K562 (cell line): ENCODE measurements at regions not wholly inside any gene's neighbourhood (a gene's known extent, or its start where the extent isn't known, plus 50 kb on each side); places are given as distances from the start of the nearest gene placed in this dataset.

ENCODE experiments used
- ATAC-seq: fragments of 200-7000 bp; cut with Tn5 transposase; 3 replicates; pipeline ENCODE4 v1.9.1; 2020; ENCODE audit warnings: moderate library complexity
- BruUV-seq: library from RNA; stranded (reverse); fragments of 400-500 nt; replicated peaks from 2 replicates; lab custom pipeline; 2021; lab: Mats Ljungman, UMichigan
- CTCF ChIA-PET: fragments of 300-600 bp; formaldehyde crosslinking; extraction: SDS; loops from one replicate; lab custom pipeline; 2021; ENCODE audit warnings: low intra/inter-chr PET ratio; lab: Yijun Ruan, JAX
- POLR2A ChIA-PET: fragments of 300-600, 350-650 bp; sonication (Branson Sonifier 250); formaldehyde crosslinking; extraction: SDS; loops from one replicate; lab custom pipeline; 2021; ENCODE audit warnings: antibody characterized with exemption, inconsistent platforms; lab: Yijun Ruan, JAX
- DNase-seq, 4 experiments: peaks; one replicate each; pipeline versions ENCODE4 v3.0.0 to v3.0.0-alpha.2; 2011 to 2018; ENCODE audit warnings: low spot score in 3 of 4, mixed read lengths in 3 of 4; ENCODE audit errors: extremely low read depth in 1 of 4
- FAIRE-seq: peaks from 2 replicates; lab custom pipeline; 2011; peaks lifted over from hg19 to GRCh38; lab: Jason Lieb, UNC
- H2AFZ ChIP-seq: 2 replicates; pipeline ENCODE4 v1.6.0; 2011; ENCODE audit warnings: low read depth, low read length, control low read depth, inconsistent platforms
- H3K27ac ChIP-seq: fragments of 200-600 bp; 3 replicates; pipeline ENCODE4 v1.8.0; 2011; ENCODE audit warnings: low read depth, mild to moderate bottlenecking, control low read depth, inconsistent platforms, low read length, moderate library complexity, mixed read lengths; ENCODE audit errors: extremely low read depth
- H3K27me3 ChIP-seq, 2 experiments: fragments of 300-600 bp in 1 of 2; 2 replicates in 1 of 2; 3 replicates in 1 of 2; pipeline versions ENCODE4 v1.6.0 to v1.8.0; 2011; ENCODE audit warnings: inconsistent platforms in 2 of 2, low read length in 2 of 2, mild to moderate bottlenecking in 1 of 2, mixed read lengths in 1 of 2, moderate library complexity in 1 of 2; ENCODE audit not compliant: control insufficient read depth in 2 of 2, insufficient read depth in 2 of 2
- H3K36me3 ChIP-seq: fragments of 300-600 bp; 3 replicates; pipeline ENCODE4 v1.8.0; 2011; ENCODE audit warnings: mild to moderate bottlenecking, low read length, inconsistent platforms; ENCODE audit not compliant: control insufficient read depth, insufficient read depth
- H3K4me1 ChIP-seq, 2 experiments: fragments of 200-600 bp in 1 of 2; replicated peaks in 1 of 2; 2 replicates in 1 of 2; 3 replicates in 1 of 2; pipeline versions ENCODE4 v1.5.1 to v1.8.0; 2011; ENCODE audit warnings: inconsistent platforms in 2 of 2, low read length in 2 of 2, mild to moderate bottlenecking in 1 of 2, mixed read lengths in 1 of 2, moderate library complexity in 1 of 2; ENCODE audit not compliant: control insufficient read depth in 2 of 2, insufficient read depth in 2 of 2
- H3K4me2 ChIP-seq: 2 replicates; pipeline ENCODE4 v1.6.1; 2011; ENCODE audit warnings: low read length, control low read depth, inconsistent platforms, mixed read lengths; ENCODE audit not compliant: insufficient read depth
- H3K4me3 ChIP-seq: fragments of 200-600 bp; sonication (generic), shearing (Covaris generic); 2 replicates; pipeline ENCODE4 v1.5.1; 2016; ENCODE audit warnings: control low read depth, inconsistent platforms
- H3K79me2 ChIP-seq: fragments of 200-600 bp; 3 replicates; pipeline ENCODE4 v1.8.0; 2011; ENCODE audit warnings: low read length, inconsistent platforms; ENCODE audit not compliant: control insufficient read depth, insufficient read depth
- H3K9ac ChIP-seq, 2 experiments: 2 replicates each; pipeline versions ENCODE4 v1.6.0 to v1.6.1; 2011; ENCODE audit warnings: low read depth in 2 of 2, low read length in 2 of 2, control low read depth in 1 of 2, inconsistent platforms in 1 of 2, mild to moderate bottlenecking in 1 of 2, mixed read lengths in 1 of 2; ENCODE audit not compliant: insufficient read depth in 1 of 2
- H3K9me1 ChIP-seq: one replicate; pipeline ENCODE4 v1.6.0; 2011; ENCODE audit warnings: inconsistent platforms, mild to moderate bottlenecking, low read length, moderate library complexity; ENCODE audit not compliant: control insufficient read depth, insufficient read depth
- H3K9me3 ChIP-seq: replicated peaks from 2 replicates; pipeline ENCODE4 v1.5.1; 2011; ENCODE audit warnings: low read depth, low read length, inconsistent platforms; ENCODE audit not compliant: control insufficient read depth, insufficient read depth
- H4K20me1 ChIP-seq: replicated peaks from 2 replicates; pipeline ENCODE4 v1.6.1; 2011; ENCODE audit warnings: low read length, inconsistent platforms, mixed read lengths; ENCODE audit not compliant: control insufficient read depth, insufficient read depth
- BRD4 ChIP-seq: fragments of 200-600 bp; sonication (generic); IDR thresholded peaks from 2 replicates; pipeline ENCODE4 v1.6.1; 2017; ENCODE audit warnings: inconsistent platforms
- DMBX1 ChIP-seq: fragments of 250-450 bp; sonication (Bioruptor Pico); IDR thresholded peaks from 2 replicates; pipeline ENCODE4 v1.8.0; 2022; ENCODE audit warnings: inconsistent platforms, mild to moderate bottlenecking, moderate library complexity, borderline replicate concordance
- EWSR1 ChIP-seq: fragments of 450-650 bp; IDR thresholded peaks from 2 replicates; pipeline ENCODE4 v1.6.1; 2018; ENCODE audit warnings: borderline replicate concordance, mild to moderate bottlenecking, low read depth, moderate library complexity; ENCODE audit not compliant: partially characterized antibody
- FOSL1 ChIP-seq: fragments of 200-800 bp; sonication (Bioruptor generic); conservative IDR thresholded peaks from 2 replicates; pipeline ENCODE4 v1.6.1; 2016; ENCODE audit warnings: missing genetic modification characterization, missing compliant biosample characterization
- GATA2 ChIP-seq: sonication (generic); formaldehyde crosslinking; IDR thresholded peaks from 2 replicates; pipeline ENCODE4 v1.4.0; 2020; ENCODE audit warnings: mild to moderate bottlenecking, missing genetic modification reagents
- HNRNPL ChIP-seq: fragments of 200-400 bp; formaldehyde crosslinking; IDR thresholded peaks from 2 replicates; pipeline ENCODE4 v1.6.1; 2017; ENCODE audit warnings: low read depth, mild to moderate bottlenecking, low read length
- MAFG ChIP-seq: fragments of 450-650 bp; conservative IDR thresholded peaks from 2 replicates; pipeline ENCODE4 v1.6.1; 2016; ENCODE audit warnings: missing genetic modification characterization, missing compliant biosample characterization
- NELFE ChIP-seq: IDR thresholded peaks from 2 replicates; pipeline ENCODE4 v1.6.1; 2011; ENCODE audit warnings: mild to moderate bottlenecking; ENCODE audit not compliant: insufficient read depth, insufficient read length
- NFE2 ChIP-seq: IDR thresholded peaks from 2 replicates; pipeline ENCODE4 v1.6.1; 2014; ENCODE audit warnings: antibody characterized with exemption, low read depth
- POU5F1 ChIP-seq: fragments of 150-350 bp; IDR thresholded peaks from 2 replicates; pipeline ENCODE4 v1.6.1; 2014; ENCODE audit warnings: borderline replicate concordance, low read length, low read depth, mild to moderate bottlenecking; ENCODE audit not compliant: partially characterized antibody
- WHSC1 ChIP-seq: IDR thresholded peaks from one replicate; pipeline ENCODE4 v1.6.1; 2012; ENCODE audit warnings: low read length, control low read depth, inconsistent platforms
- ZEB2 ChIP-seq: fragments of 450-650 bp; IDR thresholded peaks from 2 replicates; pipeline ENCODE4 v1.6.1; 2016
- ZNF408 ChIP-seq: fragments of 250-450 bp; sonication (Bioruptor Pico); IDR thresholded peaks from 2 replicates; pipeline ENCODE4 v1.4.0; 2020; ENCODE audit warnings: low read depth, mild to moderate bottlenecking, moderate library complexity
- WGBS: fragments of 100-300 bp; shearing (Covaris generic); methylation state at CpG from one replicate; pipeline ENCODE4 v1.1.6; 2016; ENCODE audit warnings: low coverage, mixed read lengths; ENCODE audit not compliant: insufficient coverage; ENCODE audit errors: missing lambda C conversion rate; 5-methylcytosine and 5-hydroxymethylcytosine counted together
- in situ Hi-C: fragments of 300-500 bp; cut with MboI; formaldehyde crosslinking; loops from 4 replicates; pipeline ENCODE4 v1.15.0; 2018; ENCODE audit warnings: inconsistent platforms, mixed read lengths
- intact Hi-C: fragments of 100-400 bp; cut with micrococcal nuclease; formaldehyde crosslinking; loops from 2 replicates; pipeline ENCODE4 v1.14.2; 2022
- TF ChIP-seq, protein P1 (sequence below), 3 experiments: IDR thresholded peaks in 2 of 3; conservative IDR thresholded peaks in 1 of 3; 2 replicates each; pipeline ENCODE4 v1.5.1; 2011 to 2012; ENCODE audit warnings: low read length in 3 of 3, mild to moderate bottlenecking in 3 of 3, control low read depth in 2 of 3, improper control_type of control experiment in 1 of 3, inconsistent platforms in 1 of 3, low read depth in 1 of 3, mixed read lengths in 1 of 3, moderate library complexity in 1 of 3; ENCODE audit not compliant: insufficient read depth in 2 of 3
- TF ChIP-seq, protein P2 (sequence below): fragments of 450-650 bp; conservative IDR thresholded peaks from 2 replicates; pipeline ENCODE4 v1.6.1; 2016; ENCODE audit warnings: missing genetic modification characterization, low read depth, mild to moderate bottlenecking, control low read depth, missing compliant biosample characterization
- TF ChIP-seq, protein P3 (sequence below): fragments of 450-650 bp; formaldehyde crosslinking; IDR thresholded peaks from 2 replicates; pipeline ENCODE4 v1.4.0; 2020; ENCODE audit warnings: mild to moderate bottlenecking, moderate library complexity

DNA sequence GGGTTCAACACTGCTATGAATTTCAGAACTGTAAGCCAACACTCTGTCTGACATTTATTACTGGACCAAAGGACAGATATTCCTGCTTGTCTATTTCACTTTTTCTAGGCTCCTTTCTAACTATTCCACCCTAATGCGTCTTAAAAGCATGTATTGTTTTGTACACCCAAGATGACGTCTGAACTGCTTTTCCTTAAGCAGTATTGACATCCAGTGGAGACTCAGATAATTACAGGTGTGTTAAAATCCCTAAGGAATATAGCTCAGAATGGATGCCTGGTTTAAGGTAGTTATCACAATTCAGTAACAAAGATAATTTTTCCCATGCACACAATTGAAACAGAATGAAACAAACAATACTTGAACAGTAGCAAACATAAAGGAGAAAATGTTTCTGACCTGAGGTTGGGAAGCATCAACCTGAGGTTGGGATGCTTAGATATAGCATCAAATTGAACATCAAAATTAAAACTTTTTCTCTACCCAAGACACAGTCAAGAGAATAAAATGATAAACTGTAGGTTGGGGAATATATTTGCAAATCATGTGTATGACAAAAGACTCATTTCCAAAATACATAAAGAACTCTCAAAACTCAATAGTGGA is 93.7 kb upstream of the PTPRR start (continued):
- TF ChIP-seq, protein P1, sequence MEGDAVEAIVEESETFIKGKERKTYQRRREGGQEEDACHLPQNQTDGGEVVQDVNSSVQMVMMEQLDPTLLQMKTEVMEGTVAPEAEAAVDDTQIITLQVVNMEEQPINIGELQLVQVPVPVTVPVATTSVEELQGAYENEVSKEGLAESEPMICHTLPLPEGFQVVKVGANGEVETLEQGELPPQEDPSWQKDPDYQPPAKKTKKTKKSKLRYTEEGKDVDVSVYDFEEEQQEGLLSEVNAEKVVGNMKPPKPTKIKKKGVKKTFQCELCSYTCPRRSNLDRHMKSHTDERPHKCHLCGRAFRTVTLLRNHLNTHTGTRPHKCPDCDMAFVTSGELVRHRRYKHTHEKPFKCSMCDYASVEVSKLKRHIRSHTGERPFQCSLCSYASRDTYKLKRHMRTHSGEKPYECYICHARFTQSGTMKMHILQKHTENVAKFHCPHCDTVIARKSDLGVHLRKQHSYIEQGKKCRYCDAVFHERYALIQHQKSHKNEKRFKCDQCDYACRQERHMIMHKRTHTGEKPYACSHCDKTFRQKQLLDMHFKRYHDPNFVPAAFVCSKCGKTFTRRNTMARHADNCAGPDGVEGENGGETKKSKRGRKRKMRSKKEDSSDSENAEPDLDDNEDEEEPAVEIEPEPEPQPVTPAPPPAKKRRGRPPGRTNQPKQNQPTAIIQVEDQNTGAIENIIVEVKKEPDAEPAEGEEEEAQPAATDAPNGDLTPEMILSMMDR (IDR thresholded peaks at IDR 0.05 in 2 of 3, conservative IDR thresholded peaks at IDR 0.05 in 1 of 3; ENCODE audit: insufficient read depth in 2 of 3, low read depth in 1 of 3, low read length in 3 of 3) = peak in 2 of 3 experiments; percentile 17 to 56; a peak in 4 of 6 replicates
- TF ChIP-seq DMBX1 = no peak

DNA sequence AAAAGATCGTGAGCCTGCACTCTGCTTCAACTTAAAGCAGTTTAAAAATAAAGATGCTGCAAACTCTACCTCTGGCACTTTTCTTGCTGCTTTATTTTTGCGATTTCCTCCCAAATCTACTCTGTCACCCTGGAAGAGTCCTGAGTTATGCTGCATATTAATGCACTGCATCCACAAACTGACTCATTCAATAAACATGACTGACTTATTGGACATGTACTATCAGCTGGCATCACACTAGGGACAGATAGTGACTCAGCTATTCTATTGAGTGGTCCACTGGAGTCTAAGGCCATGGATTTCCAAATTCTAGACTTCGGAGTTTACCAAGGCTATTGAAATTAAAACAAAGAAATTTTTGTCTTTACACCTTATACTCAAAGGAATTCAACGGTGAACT is 90.7 kb upstream of the PTPRR start:
- intact Hi-C loops (no loop called here), in situ Hi-C loops (loop anchor here (25.0 kb wide), 2 partner anchors 274 to 424 kb away; no protein-coding TSS in a partner anchor)
- no peaks in the 10 kb centered on the region for H3K27me3 ChIP-seq
- H3K9me3 ChIP-seq = no peaks in the 10 kb centered on the region
- H3K27ac ChIP-seq = no peak overlapping the region
- no peak for DNase-seq
- H2AFZ ChIP-seq = no peak overlapping the region
- ChIA-PET POLR2A (no interaction called here), CTCF (no interaction called here)
- whole genome bisulfite sequencing = under 1% methylated on average over 4 of the region's 4 CpGs
- no peak overlapping the region for H3K9ac ChIP-seq
- no peak overlapping the region for H3K4me2 ChIP-seq
- FAIRE-seq = no peak
- ATAC-seq = no peak
- no peaks in the 10 kb centered on the region for H3K9me1 ChIP-seq
- no TSS peak for BruUV-seq
- H3K79me2 ChIP-seq = no peaks in the 10 kb centered on the region
- H4K20me1 ChIP-seq = no peaks in the 10 kb centered on the region
- H3K4me1 ChIP-seq = no peaks in the 10 kb centered on the region
- H3K36me3 ChIP-seq = no peaks in the 10 kb centered on the region
- H3K4me3 ChIP-seq = no peak overlapping the region
- peak; percentile 71 for TF ChIP-seq MAFG (tag)
- peak; percentile 79 for TF ChIP-seq FOSL1 (tag)
- TF ChIP-seq ZNF408 (CRISPR knock-in tag) = no peak
- no peak for TF ChIP-seq HNRNPL
- TF ChIP-seq WHSC1 = no peak
- peak; percentile 73 for TF ChIP-seq NFE2
- TF ChIP-seq GATA2 = no peak
- no peak for TF ChIP-seq POU5F1
- TF ChIP-seq, protein P2, sequence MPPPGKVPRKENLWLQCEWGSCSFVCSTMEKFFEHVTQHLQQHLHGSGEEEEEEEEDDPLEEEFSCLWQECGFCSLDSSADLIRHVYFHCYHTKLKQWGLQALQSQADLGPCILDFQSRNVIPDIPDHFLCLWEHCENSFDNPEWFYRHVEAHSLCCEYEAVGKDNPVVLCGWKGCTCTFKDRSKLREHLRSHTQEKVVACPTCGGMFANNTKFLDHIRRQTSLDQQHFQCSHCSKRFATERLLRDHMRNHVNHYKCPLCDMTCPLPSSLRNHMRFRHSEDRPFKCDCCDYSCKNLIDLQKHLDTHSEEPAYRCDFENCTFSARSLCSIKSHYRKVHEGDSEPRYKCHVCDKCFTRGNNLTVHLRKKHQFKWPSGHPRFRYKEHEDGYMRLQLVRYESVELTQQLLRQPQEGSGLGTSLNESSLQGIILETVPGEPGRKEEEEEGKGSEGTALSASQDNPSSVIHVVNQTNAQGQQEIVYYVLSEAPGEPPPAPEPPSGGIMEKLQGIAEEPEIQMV = no peak
- no peak for TF ChIP-seq NELFE
- TF ChIP-seq ZEB2 = no peak
- TF ChIP-seq EWSR1 = no peak
- no peak for TF ChIP-seq BRD4
- TF ChIP-seq, protein P3, sequence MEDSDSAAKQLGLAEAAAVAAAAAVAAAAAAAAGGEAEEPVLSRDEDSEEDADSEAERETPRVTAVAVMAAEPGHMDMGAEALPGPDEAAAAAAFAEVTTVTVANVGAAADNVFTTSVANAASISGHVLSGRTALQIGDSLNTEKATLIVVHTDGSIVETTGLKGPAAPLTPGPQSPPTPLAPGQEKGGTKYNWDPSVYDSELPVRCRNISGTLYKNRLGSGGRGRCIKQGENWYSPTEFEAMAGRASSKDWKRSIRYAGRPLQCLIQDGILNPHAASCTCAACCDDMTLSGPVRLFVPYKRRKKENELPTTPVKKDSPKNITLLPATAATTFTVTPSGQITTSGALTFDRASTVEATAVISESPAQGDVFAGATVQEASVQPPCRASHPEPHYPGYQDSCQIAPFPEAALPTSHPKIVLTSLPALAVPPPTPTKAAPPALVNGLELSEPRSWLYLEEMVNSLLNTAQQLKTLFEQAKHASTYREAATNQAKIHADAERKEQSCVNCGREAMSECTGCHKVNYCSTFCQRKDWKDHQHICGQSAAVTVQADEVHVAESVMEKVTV = no peak
